Natural killer cell (primary cell): ENCODE measurements at regions not wholly inside any gene's neighbourhood (a gene's known extent, or its start where the extent isn't known, plus 50 kb on each side); places are given as distances from the start of the nearest gene placed in this dataset.

Experiments
- ATAC-seq, 3 donors: fragments of 150-1000 bp in 2 of 3; fragments of 200-7000 bp in 1 of 3; cut with Tn5 transposase; 1 replicate in 1 of 3; 2 replicates in 2 of 3; pipeline ENCODE4 v1.10.0; 2021; ENCODE audit warnings: mild to moderate bottlenecking in 2 of 3, moderate library complexity in 2 of 3
- DNase-seq, 2 donors: peaks; one replicate each; pipeline versions ENCODE4 v3.0.0 to v3.0.0-alpha.2; 2013 to 2021; ENCODE audit warnings: mixed read lengths in 1 of 2
- H3K27ac ChIP-seq: one replicate; pipeline ENCODE4 v1.5.1; 2013; ENCODE audit warnings: mild to moderate bottlenecking, low read length
- H3K27me3 ChIP-seq: one replicate; pipeline ENCODE4 v1.6.1; 2013; ENCODE audit warnings: low read length; ENCODE audit not compliant: control insufficient read depth, insufficient read depth
- H3K36me3 ChIP-seq: one replicate; pipeline ENCODE4 v1.6.1; 2013; ENCODE audit warnings: low read length; ENCODE audit not compliant: control insufficient read depth, insufficient read depth
- H3K4me1 ChIP-seq: one replicate; pipeline ENCODE4 v1.6.1; 2013; ENCODE audit warnings: low read length; ENCODE audit not compliant: control insufficient read depth, insufficient read depth
- H3K4me3 ChIP-seq: one replicate; pipeline ENCODE4 v1.5.1; 2013; ENCODE audit warnings: low read length
- H3K9me3 ChIP-seq: one replicate; pipeline ENCODE4 v1.6.1; 2013; ENCODE audit warnings: low read length; ENCODE audit not compliant: control insufficient read depth, insufficient read depth
- H3K27ac Mint-ChIP-seq, 2 donors: one replicate each; pipeline ENCODE4 v1.8.0; 2022; ENCODE audit warnings: mild to moderate bottlenecking in 2 of 2, mixed read lengths in 2 of 2, moderate library complexity in 1 of 2
- H3K27me3 Mint-ChIP-seq, 2 donors: one replicate each; pipeline ENCODE4 v1.8.0; 2022; ENCODE audit warnings: low read depth in 2 of 2, mixed read lengths in 2 of 2
- H3K36me3 Mint-ChIP-seq: one replicate; pipeline ENCODE4 v1.8.0; 2022; ENCODE audit warnings: mixed read lengths
- H3K4me1 Mint-ChIP-seq, 2 donors: one replicate each; pipeline ENCODE4 v1.8.0; 2022; ENCODE audit warnings: mixed read lengths in 2 of 2
- H3K4me3 Mint-ChIP-seq: one replicate; pipeline ENCODE4 v1.8.0; 2022; ENCODE audit warnings: mild to moderate bottlenecking, moderate library complexity, mixed read lengths
- H3K9me3 Mint-ChIP-seq, 2 donors: one replicate each; pipeline ENCODE4 v1.8.0; 2022; ENCODE audit warnings: mixed read lengths in 2 of 2
- WGBS: methylation state at CpG from one replicate; pipeline ENCODE4 v1.1.7; 2013; ENCODE audit warnings: missing lambda C conversion rate; ENCODE audit not compliant: insufficient coverage; 5-methylcytosine and 5-hydroxymethylcytosine counted together
- intact Hi-C: fragments of 100-400 bp; cut with micrococcal nuclease; formaldehyde crosslinking; loops from one replicate; pipeline ENCODE4 v1.14.2; 2022
- TF ChIP-seq, protein P1 (sequence below): fragments of 200-600 bp; IDR thresholded peaks from one replicate; pipeline ENCODE4 v1.8.0; 2022; ENCODE audit warnings: antibody characterized with exemption

DNA sequence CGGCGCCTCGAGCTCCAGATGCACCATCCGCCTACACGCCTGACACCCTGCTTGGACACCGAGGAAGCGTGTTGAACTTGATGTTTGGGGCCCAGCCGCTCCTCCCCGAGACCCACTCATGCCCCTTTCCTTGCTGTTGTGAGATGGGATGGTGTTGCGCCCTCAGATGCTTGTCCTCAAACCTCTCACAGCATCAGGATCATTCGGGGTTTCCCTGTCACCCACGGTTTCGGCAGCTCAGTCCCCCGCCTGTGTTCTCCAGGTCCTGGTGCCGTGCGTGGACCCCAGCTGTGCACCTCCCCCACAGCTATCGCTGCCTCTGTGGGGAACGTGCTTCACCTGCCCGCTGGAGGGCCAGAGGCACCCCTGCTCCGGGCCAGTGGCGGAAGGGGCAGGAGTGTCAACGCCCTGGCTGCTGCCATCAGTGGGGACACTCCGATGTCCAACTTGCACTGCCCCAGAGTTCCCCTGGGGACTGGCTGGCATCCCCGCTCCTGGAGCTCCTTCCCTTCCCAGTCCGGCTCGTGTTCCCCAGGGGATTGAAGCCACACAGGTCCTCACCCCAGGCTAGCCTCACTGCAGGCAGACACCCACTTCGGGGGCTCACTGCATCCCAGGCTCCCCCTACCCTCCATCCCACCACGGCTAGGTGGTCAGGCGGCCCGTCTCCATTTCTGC lies 82.3 kb upstream of the ADRA2C start:
- no peaks in the 10 kb centered on the region for H3K9me3 ChIP-seq
- intact Hi-C loops, result no loop called here
- no peaks in the 10 kb centered on the region for H3K27me3 ChIP-seq
- TF ChIP-seq, protein P1, sequence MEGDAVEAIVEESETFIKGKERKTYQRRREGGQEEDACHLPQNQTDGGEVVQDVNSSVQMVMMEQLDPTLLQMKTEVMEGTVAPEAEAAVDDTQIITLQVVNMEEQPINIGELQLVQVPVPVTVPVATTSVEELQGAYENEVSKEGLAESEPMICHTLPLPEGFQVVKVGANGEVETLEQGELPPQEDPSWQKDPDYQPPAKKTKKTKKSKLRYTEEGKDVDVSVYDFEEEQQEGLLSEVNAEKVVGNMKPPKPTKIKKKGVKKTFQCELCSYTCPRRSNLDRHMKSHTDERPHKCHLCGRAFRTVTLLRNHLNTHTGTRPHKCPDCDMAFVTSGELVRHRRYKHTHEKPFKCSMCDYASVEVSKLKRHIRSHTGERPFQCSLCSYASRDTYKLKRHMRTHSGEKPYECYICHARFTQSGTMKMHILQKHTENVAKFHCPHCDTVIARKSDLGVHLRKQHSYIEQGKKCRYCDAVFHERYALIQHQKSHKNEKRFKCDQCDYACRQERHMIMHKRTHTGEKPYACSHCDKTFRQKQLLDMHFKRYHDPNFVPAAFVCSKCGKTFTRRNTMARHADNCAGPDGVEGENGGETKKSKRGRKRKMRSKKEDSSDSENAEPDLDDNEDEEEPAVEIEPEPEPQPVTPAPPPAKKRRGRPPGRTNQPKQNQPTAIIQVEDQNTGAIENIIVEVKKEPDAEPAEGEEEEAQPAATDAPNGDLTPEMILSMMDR, result no peak
- Mint-ChIP-seq H3K27me3 (peaks cover 5 to 8% of the 10 kb centered on the region in 2 donors), H3K27ac (no peak overlapping the region), H3K36me3 (no peaks in the 10 kb centered on the region), H3K4me3 (no peak overlapping the region), H3K4me1 (no peaks in the 10 kb centered on the region), H3K9me3 (no peaks in the 10 kb centered on the region)
- ATAC-seq, result no peak
- no peaks in the 10 kb centered on the region for H3K36me3 ChIP-seq
- no peak overlapping the region for H3K4me3 ChIP-seq
- 87% methylated on average over 30 of the region's 30 CpGs for WGBS
- DNase-seq, result no peak
- no peak overlapping the region for H3K27ac ChIP-seq
- H3K4me1 ChIP-seq, result no peaks in the 10 kb centered on the region

DNA sequence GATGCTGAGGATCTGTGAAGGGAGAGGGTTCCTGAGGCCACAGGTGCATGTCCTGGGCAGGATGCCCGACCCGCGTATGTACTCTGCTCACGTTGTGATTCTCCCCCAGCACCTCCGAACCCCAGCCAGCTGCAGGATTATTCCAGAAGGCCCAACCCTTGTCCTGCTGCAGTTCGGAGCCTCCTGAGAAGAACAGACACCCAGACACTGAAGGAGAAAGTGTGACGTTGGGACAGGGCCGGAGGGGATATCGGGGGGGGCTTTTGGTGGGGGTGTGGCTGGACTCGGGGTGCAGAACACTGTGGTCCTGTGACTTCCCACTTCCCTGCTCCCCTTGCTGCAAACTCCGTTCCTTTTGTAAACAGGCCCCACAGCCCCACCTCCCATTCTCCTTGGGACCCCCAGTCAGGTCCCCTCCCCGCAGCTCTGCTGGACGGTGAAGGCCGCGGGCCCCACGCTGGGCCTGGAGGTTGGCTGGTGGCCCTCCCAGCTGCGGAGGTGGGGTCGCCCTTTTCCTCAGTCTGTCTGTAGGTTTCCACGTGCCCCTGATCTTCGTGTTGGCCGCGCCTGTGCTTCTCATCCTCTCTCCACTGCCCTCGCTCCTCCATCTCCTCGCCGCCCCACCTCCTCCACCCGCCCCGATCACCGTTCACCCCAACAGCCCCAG lies 83.0 kb upstream of the ADRA2C start:
- Histone ChIP-seq H3K4me3 (no peak overlapping the region), H3K36me3 (no peaks in the 10 kb centered on the region), H3K27ac (no peak overlapping the region), H3K9me3 (no peaks in the 10 kb centered on the region), H3K4me1 (no peaks in the 10 kb centered on the region), H3K27me3 (no peaks in the 10 kb centered on the region)
- WGBS, result 89% methylated on average over 28 of the region's 28 CpGs
- Mint-ChIP-seq H3K4me3 (no peak overlapping the region), H3K36me3 (no peaks in the 10 kb centered on the region), H3K4me1 (no peaks in the 10 kb centered on the region), H3K9me3 (no peaks in the 10 kb centered on the region), H3K27me3 (peaks cover 5 to 8% of the 10 kb centered on the region in 2 donors), H3K27ac (no peak overlapping the region)
- TF ChIP-seq, protein P1, result no peak
- DNase-seq, result no peak
- ATAC-seq, result no peak
- intact Hi-C loops, result no loop called here

DNA sequence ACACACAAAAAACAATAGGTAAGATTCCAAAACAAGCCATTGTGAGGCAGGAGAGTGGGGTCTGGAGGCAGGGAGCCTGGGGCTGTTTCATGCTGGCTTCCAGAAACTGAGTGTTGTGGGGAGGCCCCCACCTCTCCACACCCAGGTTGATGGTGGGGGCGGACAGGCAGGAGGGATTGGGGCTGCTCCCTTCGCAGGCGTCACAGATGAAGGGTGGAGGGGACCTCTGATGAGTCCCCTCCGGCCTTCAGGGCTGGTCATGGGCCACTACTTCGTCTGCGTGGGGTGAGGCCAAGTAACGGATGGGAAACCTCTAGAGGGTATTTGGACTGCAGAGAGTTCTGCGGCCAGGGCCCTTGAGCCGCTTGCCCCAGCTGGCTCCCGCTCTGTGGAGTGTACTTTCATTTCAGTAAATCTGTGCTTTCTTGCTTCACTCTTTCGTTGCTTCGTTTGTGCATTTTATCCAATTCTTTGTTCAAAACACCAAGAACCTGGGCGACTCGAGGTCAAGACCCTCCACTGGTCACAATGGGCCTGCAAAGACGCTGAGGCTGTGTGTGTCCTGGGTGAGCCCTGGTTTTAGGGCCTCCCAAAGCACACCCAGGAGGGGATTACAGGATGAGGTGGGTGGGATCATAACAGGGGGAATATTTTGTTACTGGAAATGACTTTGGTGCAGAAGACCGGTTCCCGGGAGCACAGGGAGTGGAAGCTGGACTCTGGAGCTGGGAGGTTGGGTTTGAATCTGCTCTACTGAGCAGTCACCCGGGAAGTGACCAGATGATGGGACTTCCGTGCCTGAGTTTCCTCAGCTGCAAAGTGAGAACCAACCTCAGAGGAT lies 83.7 kb upstream of the ADRA2C start:
- WGBS, result 86% methylated on average over 18 of the region's 19 CpGs
- Histone ChIP-seq H3K36me3 (no peaks in the 10 kb centered on the region), H3K27me3 (no peaks in the 10 kb centered on the region), H3K27ac (no peak overlapping the region), H3K4me1 (no peaks in the 10 kb centered on the region), H3K4me3 (no peak overlapping the region), H3K9me3 (no peaks in the 10 kb centered on the region)
- Mint-ChIP-seq H3K9me3 (no peaks in the 10 kb centered on the region), H3K4me3 (no peak overlapping the region), H3K36me3 (no peaks in the 10 kb centered on the region), H3K27me3 (peaks cover 8 to 9% of the 10 kb centered on the region in 2 donors), H3K27ac (no peak overlapping the region), H3K4me1 (no peaks in the 10 kb centered on the region)
- DNase-seq (no peak), ATAC-seq (no peak)
- TF ChIP-seq, protein P1, result no peak
- intact Hi-C loops, result no loop called here
